H1 (cell line): ENCODE measurements at regions not wholly inside any gene's neighbourhood (a gene's known extent, or its start where the extent isn't known, plus 50 kb on each side); places are given as distances from the start of the nearest gene placed in this dataset.

Experiments
- CTCF ChIA-PET: fragments of 300-600 bp; sonication (Branson Sonifier 250); formaldehyde crosslinking; loops from one replicate; lab custom pipeline; 2021; ENCODE audit not compliant: partially characterized antibody; lab: Charles Lee
- POLR2A ChIA-PET: fragments of 300-600 bp; sonication (Branson Sonifier 250); formaldehyde crosslinking; loops from one replicate; lab custom pipeline; 2021; ENCODE audit warnings: inconsistent platforms; ENCODE audit not compliant: partially characterized antibody; lab: Charles Lee
- DNase-seq, 2 experiments: peaks; one replicate each; pipeline versions ENCODE4 v3.0.0 to v3.0.0-alpha.2; 2010 to 2022; ENCODE audit warnings: low spot score in 2 of 2, low read depth in 1 of 2, mixed read lengths in 1 of 2
- FAIRE-seq: peaks from 2 replicates; lab custom pipeline; 2011; peaks lifted over from hg19 to GRCh38; lab: Jason Lieb, UNC
- H2AFZ ChIP-seq: 2 replicates; pipeline ENCODE4 v1.8.1; 2012; ENCODE audit warnings: low read length, inconsistent platforms
- H2AK5ac ChIP-seq: 2 replicates; pipeline ENCODE4 v1.6.1; 2013; ENCODE audit warnings: low read depth, low read length
- H2BK120ac ChIP-seq: replicated peaks from 2 replicates; pipeline ENCODE3; 2013; ENCODE audit warnings: low read depth, low read length, inconsistent platforms
- H2BK12ac ChIP-seq: 2 replicates; pipeline ENCODE4 v1.6.1; 2013; ENCODE audit warnings: low read depth, low read length
- H2BK15ac ChIP-seq: 2 replicates; pipeline ENCODE4 v1.6.1; 2013; ENCODE audit warnings: low read length
- H2BK20ac ChIP-seq: 2 replicates; pipeline ENCODE4 v1.6.1; 2013; ENCODE audit warnings: low read length
- H2BK5ac ChIP-seq: 2 replicates; pipeline ENCODE4 v1.6.1; 2013; ENCODE audit warnings: low read depth, low read length
- H3K14ac ChIP-seq: 2 replicates; pipeline ENCODE4 v1.6.1; 2013; ENCODE audit warnings: inconsistent platforms; ENCODE audit not compliant: insufficient read length
- H3K18ac ChIP-seq: 2 replicates; pipeline ENCODE4 v1.6.1; 2013; ENCODE audit warnings: low read length; ENCODE audit errors: extremely low read depth
- H3K23ac ChIP-seq: 2 replicates; pipeline ENCODE4 v1.6.1; 2013; ENCODE audit warnings: inconsistent platforms; ENCODE audit not compliant: insufficient read length
- H3K23me2 ChIP-seq: 2 replicates; pipeline ENCODE4 v1.6.1; 2013; ENCODE audit warnings: low read depth, low read length
- H3K27ac ChIP-seq: 2 replicates; pipeline ENCODE4 v1.6.1; 2011; ENCODE audit warnings: low read depth, low read length, inconsistent platforms
- H3K27me3 ChIP-seq, 4 experiments: replicated peaks in 1 of 4; 1 replicate in 1 of 4; 2 replicates in 3 of 4; pipeline versions ENCODE4 v1.6.1 to v1.8.1; 2011 to 2013; ENCODE audit warnings: low read length in 3 of 4, mild to moderate bottlenecking in 3 of 4, inconsistent platforms in 2 of 4, mixed read lengths in 2 of 4, moderate library complexity in 1 of 4; ENCODE audit not compliant: control insufficient read depth in 3 of 4, insufficient read depth in 3 of 4; ENCODE audit errors: extremely low read depth in 1 of 4
- H3K36me3 ChIP-seq, 4 experiments: 2 replicates each; pipeline versions ENCODE4 v1.6.1 to v1.8.1; 2011 to 2013; ENCODE audit warnings: mild to moderate bottlenecking in 4 of 4, low read length in 3 of 4, moderate library complexity in 2 of 4, control low read depth in 1 of 4, inconsistent platforms in 1 of 4; ENCODE audit not compliant: insufficient read depth in 4 of 4, control insufficient read depth in 2 of 4
- H3K4ac ChIP-seq: replicated peaks from 2 replicates; pipeline ENCODE3; 2013; ENCODE audit warnings: low read length, low read depth, mixed read lengths, inconsistent platforms; ENCODE audit not compliant: insufficient read length
- H3K4me1 ChIP-seq, 4 experiments: replicated peaks in 1 of 4; 1 replicate in 1 of 4; 2 replicates in 3 of 4; pipeline versions ENCODE4 v1.6.1 to v1.8.1; 2011 to 2013; ENCODE audit warnings: low read length in 3 of 4, inconsistent platforms in 2 of 4, mixed read lengths in 1 of 4; ENCODE audit not compliant: insufficient read depth in 4 of 4, control insufficient read depth in 3 of 4
- H3K4me2 ChIP-seq, 2 experiments: 2 replicates each; pipeline versions ENCODE4 v1.6.1 to v1.8.1; 2011 to 2013; ENCODE audit warnings: low read depth in 2 of 2, low read length in 2 of 2, control low read depth in 1 of 2, inconsistent platforms in 1 of 2, mild to moderate bottlenecking in 1 of 2; ENCODE audit not compliant: insufficient read depth in 1 of 2
- H3K4me3 ChIP-seq, 4 experiments: fragments of 200-600, 300-600 bp in 1 of 4; sonication (generic), shearing (Covaris generic), sonication (Bioruptor Twin) in 1 of 4; 2 replicates each; pipeline versions ENCODE4 v1.5.1 to v1.8.1; 2011 to 2016; ENCODE audit warnings: low read length in 4 of 4, low read depth in 3 of 4, control low read depth in 2 of 4, inconsistent platforms in 2 of 4, mild to moderate bottlenecking in 2 of 4, mixed read lengths in 1 of 4, moderate library complexity in 1 of 4; ENCODE audit not compliant: insufficient read depth in 2 of 4; ENCODE audit errors: extremely low read depth in 1 of 4
- H3K56ac ChIP-seq: replicated peaks from 2 replicates; pipeline ENCODE3; 2013; ENCODE audit warnings: low read depth, mild to moderate bottlenecking, mixed read lengths, low read length, inconsistent platforms; ENCODE audit not compliant: insufficient read length
- H3K79me1 ChIP-seq: 2 replicates; pipeline ENCODE4 v1.6.1; 2013; ENCODE audit warnings: low read depth, low read length, control low read depth
- H3K79me2 ChIP-seq, 2 experiments: 2 replicates each; pipeline versions ENCODE4 v1.6.1 to v1.8.1; 2012 to 2013; ENCODE audit warnings: low read length in 2 of 2, mild to moderate bottlenecking in 2 of 2, inconsistent platforms in 1 of 2; ENCODE audit not compliant: insufficient read depth in 2 of 2, control insufficient read depth in 1 of 2
- H3K9ac ChIP-seq, 4 experiments: replicated peaks in 1 of 4; 1 replicate in 1 of 4; 2 replicates in 3 of 4; pipeline versions ENCODE4 v1.6.1 to v1.8.1; 2011 to 2013; ENCODE audit warnings: low read depth in 3 of 4, low read length in 3 of 4, control low read depth in 2 of 4, mild to moderate bottlenecking in 2 of 4, moderate library complexity in 2 of 4, inconsistent platforms in 1 of 4; ENCODE audit errors: extremely low read depth in 1 of 4
- H3K9me3 ChIP-seq, 2 experiments: 2 replicates each; pipeline versions ENCODE4 v1.6.1 to v1.8.1; 2012 to 2013; ENCODE audit warnings: mild to moderate bottlenecking in 2 of 2, moderate library complexity in 2 of 2, control low read depth in 1 of 2, inconsistent platforms in 1 of 2, low read depth in 1 of 2, low read length in 1 of 2, mixed read lengths in 1 of 2; ENCODE audit not compliant: insufficient read depth in 2 of 2
- H4K20me1 ChIP-seq, 2 experiments: replicated peaks in 1 of 2; 2 replicates each; pipeline versions ENCODE3 to v1.8.1; 2011 to 2013; ENCODE audit warnings: inconsistent platforms in 2 of 2, low read length in 2 of 2, mild to moderate bottlenecking in 1 of 2; ENCODE audit not compliant: insufficient read depth in 2 of 2, control insufficient read depth in 1 of 2
- H4K5ac ChIP-seq: 2 replicates; pipeline ENCODE4 v1.6.1; 2013; ENCODE audit warnings: low read length, low read depth, mixed read lengths, inconsistent platforms; ENCODE audit not compliant: insufficient read length
- H4K8ac ChIP-seq: 2 replicates; pipeline ENCODE4 v1.8.0; 2013; ENCODE audit warnings: mild to moderate bottlenecking, moderate library complexity, low read length, inconsistent platforms; ENCODE audit not compliant: insufficient read depth; ENCODE audit errors: extremely low read depth
- H4K91ac ChIP-seq: replicated peaks from 2 replicates; pipeline ENCODE3; 2013; ENCODE audit warnings: low read length, mixed read lengths, inconsistent platforms; ENCODE audit not compliant: insufficient read length
- CTBP2 ChIP-seq: IDR thresholded peaks from 2 replicates; pipeline ENCODE4 v1.7.0; 2011; ENCODE audit warnings: borderline replicate concordance, mild to moderate bottlenecking, moderate library complexity, mixed read lengths, low read length; ENCODE audit not compliant: insufficient read depth, insufficient read length
- KDM1A ChIP-seq: fragments of 200-600, 300-600 bp; sonication (generic); IDR thresholded peaks from 2 replicates; pipeline ENCODE4 v1.7.1; 2016; ENCODE audit warnings: mild to moderate bottlenecking, low read length, borderline replicate concordance
- PHF8 ChIP-seq: fragments of 200-600 bp; sonication (generic); conservative IDR thresholded peaks from 2 replicates; pipeline ENCODE4 v1.7.1; 2012; ENCODE audit warnings: low read depth, mild to moderate bottlenecking, inconsistent platforms, low read length, moderate library complexity
- POU5F1 ChIP-seq: IDR thresholded peaks from 2 replicates; pipeline ENCODE4 v1.6.1; 2011; ENCODE audit warnings: low read depth, mild to moderate bottlenecking, low read length, moderate library complexity
- RBBP5 ChIP-seq: IDR thresholded peaks from 2 replicates; pipeline ENCODE4 v1.7.1; 2012; ENCODE audit warnings: low read depth, mild to moderate bottlenecking, inconsistent platforms, low read length, moderate library complexity, borderline replicate concordance
- RFX5 ChIP-seq: IDR thresholded peaks from 2 replicates; pipeline ENCODE4 v1.6.1; 2011; ENCODE audit warnings: low read depth, low read length, improper control_type of control experiment, borderline replicate concordance
- RNF2 ChIP-seq: fragments of 200-900, 300-1000 bp; sonication (generic); IDR thresholded peaks from 2 replicates; pipeline ENCODE4 v1.7.1; 2016; ENCODE audit warnings: borderline replicate concordance, low read depth, mild to moderate bottlenecking, antibody characterized with exemption, low read length; ENCODE audit not compliant: poor library complexity, severe bottlenecking; ENCODE audit errors: missing control alignments
- SAP30 ChIP-seq: fragments of 300-600 bp; sonication (generic); IDR thresholded peaks from 2 replicates; pipeline ENCODE4 v1.7.1; 2012; ENCODE audit warnings: low read length, moderate library complexity, mild to moderate bottlenecking, inconsistent platforms; ENCODE audit not compliant: insufficient read depth, insufficient replicate concordance
- SIX5 ChIP-seq: IDR thresholded peaks from 2 replicates; pipeline ENCODE4 v1.6.1; 2011; ENCODE audit warnings: mild to moderate bottlenecking, low read depth, low read length
- SP1 ChIP-seq: IDR thresholded peaks from 2 replicates; pipeline ENCODE4 v1.6.1; 2011; ENCODE audit warnings: low read depth, low read length
- TAF1 ChIP-seq: IDR thresholded peaks from 2 replicates; pipeline ENCODE4 v1.6.1; 2011; ENCODE audit warnings: mild to moderate bottlenecking, low read depth, low read length
- WGBS, 2 experiments: shearing (Covaris generic) in 1 of 2; methylation state at CpG; one replicate each; pipeline versions ENCODE4 v1.1.6 to v1.1.7; 2013 to 2015; ENCODE audit warnings: low lambda C conversion rate in 2 of 2, mixed read lengths in 2 of 2, inconsistent platforms in 1 of 2, low coverage in 1 of 2, missing lambda C conversion rate in 1 of 2; ENCODE audit not compliant: insufficient replicate concordance in 2 of 2, insufficient coverage in 1 of 2, insufficient read length in 1 of 2; ENCODE audit errors: extremely low coverage in 1 of 2, missing lambda C conversion rate in 1 of 2; 5-methylcytosine and 5-hydroxymethylcytosine counted together
- TF ChIP-seq, protein P1 (sequence below): IDR thresholded peaks from 2 replicates; pipeline ENCODE4 v1.6.1; 2012; ENCODE audit warnings: inconsistent platforms
- TF ChIP-seq, protein P2 (sequence below): IDR thresholded peaks from 2 replicates; pipeline ENCODE4 v1.6.1; 2011; ENCODE audit warnings: low read depth, mild to moderate bottlenecking, low read length; ENCODE audit not compliant: insufficient read depth

DNA sequence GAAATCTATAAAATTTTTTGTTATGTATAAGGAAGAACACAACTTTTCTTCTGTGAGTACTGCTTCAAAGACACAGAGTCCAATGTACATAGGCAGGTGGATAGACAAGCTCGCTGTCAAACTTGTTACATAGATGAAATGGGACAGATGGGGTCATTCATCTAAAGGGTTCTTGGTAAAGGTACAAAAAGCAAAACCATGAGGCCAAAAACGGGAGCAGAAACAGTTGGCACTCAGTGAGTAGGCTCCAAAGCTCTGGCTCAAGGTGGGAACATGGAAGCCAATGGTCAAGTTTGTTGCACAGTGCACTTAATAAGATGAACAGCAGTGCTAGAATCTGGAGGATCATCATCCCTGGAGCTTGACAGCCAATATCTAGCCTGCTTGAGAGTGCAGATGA lies 979.0 kb upstream of the EEF2KMT start:
- Histone ChIP-seq H3K4me3 (no peak overlapping the region), H2AK5ac (no peak overlapping the region), H3K56ac (no peak overlapping the region), H3K4me1 (peaks cover 0 to 1% (median under 1%) of the 10 kb centered on the region in 4 experiments; a peak in 2 of 7 replicates), H3K23me2 (no peaks in the 10 kb centered on the region; the same call in 1 of the 2 replicates), H3K79me2 (no peaks in the 10 kb centered on the region), H4K91ac (no peak overlapping the region), H2BK5ac (no peak overlapping the region), H3K14ac (no peak overlapping the region), H3K18ac (no peak overlapping the region), H2AFZ (no peak overlapping the region), H3K9ac (no peak overlapping the region), H3K36me3 (no peaks in the 10 kb centered on the region), H2BK20ac (no peak overlapping the region), H3K27ac (no peak overlapping the region), H2BK120ac (no peak overlapping the region), H4K20me1 (no peaks in the 10 kb centered on the region), H3K23ac (no peak overlapping the region), H3K79me1 (no peaks in the 10 kb centered on the region), H2BK15ac (no peak overlapping the region; the same call in 1 of the 2 replicates), H2BK12ac (no peak overlapping the region), H3K4ac (no peak overlapping the region), H4K5ac (no peak overlapping the region), H3K4me2 (no peak overlapping the region), H4K8ac (no peak overlapping the region), H3K27me3 (no peaks in the 10 kb centered on the region), H3K9me3 (peaks cover 0 to 2% of the 10 kb centered on the region in 2 experiments; a peak in 1 of 4 replicates)
- TF ChIP-seq KDM1A (no peak), RFX5 (no peak), SP1 (no peak), SAP30 (no peak), TAF1 (no peak), SIX5 (no peak), RBBP5 (no peak), CTBP2 (no peak), RNF2 (no peak), PHF8 (no peak), POU5F1 (no peak)
- TF ChIP-seq, protein P1, sequence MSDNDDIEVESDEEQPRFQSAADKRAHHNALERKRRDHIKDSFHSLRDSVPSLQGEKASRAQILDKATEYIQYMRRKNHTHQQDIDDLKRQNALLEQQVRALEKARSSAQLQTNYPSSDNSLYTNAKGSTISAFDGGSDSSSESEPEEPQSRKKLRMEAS: no peak
- TF ChIP-seq, protein P2, sequence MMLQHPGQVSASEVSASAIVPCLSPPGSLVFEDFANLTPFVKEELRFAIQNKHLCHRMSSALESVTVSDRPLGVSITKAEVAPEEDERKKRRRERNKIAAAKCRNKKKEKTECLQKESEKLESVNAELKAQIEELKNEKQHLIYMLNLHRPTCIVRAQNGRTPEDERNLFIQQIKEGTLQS: no peak
- WGBS, 2 experiments: 94% methylated on average over 2 of the region's 2 CpGs; no CpG with 5 or more reads in 1 of the 2 experiments
- DNase-seq (no peak), FAIRE-seq (no peak)
- ChIA-PET POLR2A (no interaction called here), CTCF (interaction anchor here (0.7 to 1.3 kb wide), 6 partner anchors 8 to 566 kb away, joined by 3 to 5 read pairs (median 3); no protein-coding TSS in a partner anchor)
